Panc1 (cell line): ENCODE measurements at regions not wholly inside any gene's neighbourhood (a gene's known extent, or its start where the extent isn't known, plus 50 kb on each side); places are given as distances from the start of the nearest gene placed in this dataset.

Experiments used
- ATAC-seq: fragments of 200-7000 bp; cut with Tn5 transposase; 2 replicates; pipeline ENCODE4 v1.9.1; 2020; ENCODE audit warnings: mild to moderate bottlenecking, moderate library complexity
- BruUV-seq: library from RNA; stranded (reverse); fragments of 400-500 nt; replicated peaks from 2 replicates; lab custom pipeline; 2021; lab: Mats Ljungman, UMichigan
- CTCF ChIA-PET: fragments of 300-600 bp; sonication (Branson Sonifier 250); formaldehyde crosslinking; loops from one replicate; lab custom pipeline; 2022; ENCODE audit warnings: antibody characterized with exemption; lab: Charles Lee
- POLR2A ChIA-PET: fragments of 300-600 bp; sonication (Branson Sonifier 250); formaldehyde crosslinking; loops from one replicate; lab custom pipeline; 2022; ENCODE audit warnings: antibody characterized with exemption; lab: Charles Lee
- DNase-seq: peaks from one replicate; pipeline ENCODE4 v3.0.0-alpha.2; 2010; ENCODE audit warnings: low read depth, low spot score
- H3K27ac ChIP-seq: 2 replicates; pipeline ENCODE4 v1.5.1; 2011; ENCODE audit warnings: mild to moderate bottlenecking, low read length, inconsistent platforms
- H3K27me3 ChIP-seq: fragments of 200-500 bp; sonication (Bioruptor generic); 2 replicates; pipeline ENCODE4 v1.6.0; 2014; ENCODE audit warnings: low read length, inconsistent platforms; ENCODE audit not compliant: control insufficient read depth, insufficient read depth
- H3K36me3 ChIP-seq: fragments of 200-500 bp; sonication (Bioruptor generic); 2 replicates; pipeline ENCODE4 v1.5.1; 2014; ENCODE audit warnings: inconsistent platforms, mild to moderate bottlenecking, low read length, moderate library complexity; ENCODE audit not compliant: control insufficient read depth, insufficient read depth
- H3K4me1 ChIP-seq: 2 replicates; pipeline ENCODE4 v1.5.1; 2011; ENCODE audit warnings: inconsistent platforms, mild to moderate bottlenecking, low read length, moderate library complexity; ENCODE audit not compliant: control insufficient read depth, insufficient read depth
- H3K4me3 ChIP-seq, 2 experiments: 2 replicates each; pipeline ENCODE4 v1.5.1; 2011 to 2012; ENCODE audit warnings: low read depth in 2 of 2, low read length in 2 of 2, mild to moderate bottlenecking in 2 of 2, inconsistent platforms in 1 of 2, moderate library complexity in 1 of 2
- H3K9me3 ChIP-seq: fragments of 200-500 bp; sonication (Bioruptor generic); 2 replicates; pipeline ENCODE4 v1.5.1; 2014; ENCODE audit warnings: low read depth, mild to moderate bottlenecking, inconsistent platforms, low read length, moderate library complexity; ENCODE audit not compliant: control insufficient read depth, insufficient read depth
- CTCF ChIP-seq: fragments of 450-650 bp; IDR thresholded peaks from 2 replicates; pipeline ENCODE4 v1.5.1; 2017; ENCODE audit warnings: mild to moderate bottlenecking
- POLR2AphosphoS5 ChIP-seq: IDR thresholded peaks from 2 replicates; pipeline ENCODE4 v1.6.1; 2012; ENCODE audit warnings: mild to moderate bottlenecking, low read depth, low read length, moderate library complexity
- REST ChIP-seq, 2 experiments: IDR thresholded peaks; 2 replicates each; pipeline ENCODE4 v1.6.1; 2011 to 2012; ENCODE audit warnings: low read depth in 2 of 2, control low read depth in 1 of 2, low read length in 1 of 2, mild to moderate bottlenecking in 1 of 2, moderate library complexity in 1 of 2; ENCODE audit not compliant: insufficient read depth in 1 of 2
- SIN3A ChIP-seq: IDR thresholded peaks from 2 replicates; pipeline ENCODE4 v1.6.1; 2012; ENCODE audit warnings: low read depth, mild to moderate bottlenecking, low read length, moderate library complexity, borderline replicate concordance; ENCODE audit not compliant: insufficient read depth
- TCF7L2 ChIP-seq: IDR thresholded peaks from 2 replicates; pipeline ENCODE4 v1.6.1; 2011; ENCODE audit warnings: mild to moderate bottlenecking, low read depth, low read length, inconsistent platforms
- in situ Hi-C: cut with HindIII; loops from 2 replicates; pipeline ENCODE4 v1.10.0; 2016; ENCODE audit warnings: low sequenced_read_pairs, low pct_unique_long_range_greater_than_20kb
- intact Hi-C: fragments of 100-400 bp; cut with micrococcal nuclease; formaldehyde crosslinking; loops from one replicate; pipeline ENCODE4 v1.10.0; 2022; ENCODE audit not compliant: unreplicated experiment

DNA sequence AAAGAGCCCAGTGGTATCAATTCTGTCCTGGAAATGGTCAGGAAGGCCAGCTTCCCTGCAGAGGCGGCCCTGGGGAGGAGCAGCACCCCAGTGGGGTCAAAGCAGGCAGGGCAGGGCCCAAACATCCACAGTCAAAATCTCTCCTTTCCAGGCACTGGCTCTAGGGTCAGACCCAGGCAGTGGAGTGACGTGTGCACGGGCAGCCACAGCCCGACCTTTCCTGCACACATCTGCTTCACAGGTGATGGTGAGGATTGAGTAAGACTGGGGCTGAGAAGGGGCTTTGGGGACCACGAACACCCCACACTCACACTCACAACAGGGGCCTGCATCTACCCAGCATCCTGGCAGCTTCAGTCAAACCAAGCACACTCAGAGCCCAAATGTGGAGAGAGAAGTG is 97.8 kb upstream of the GLI2 start:
- BruUV-seq = no TSS peak
- in situ Hi-C loops (no loop called here), intact Hi-C loops (no loop called here)
- no peak for DNase-seq
- Histone ChIP-seq H3K4me1 (no peaks in the 10 kb centered on the region), H3K36me3 (no peaks in the 10 kb centered on the region), H3K27me3 (peaks cover 7% of the 10 kb centered on the region), H3K9me3 (no peaks in the 10 kb centered on the region), H3K27ac (no peak overlapping the region), H3K4me3 (no peak overlapping the region)
- TF ChIP-seq POLR2AphosphoS5 (no peak), TCF7L2 (no peak)
- ChIA-PET POLR2A (interaction anchor here (0.6 kb wide), 1 partner anchor 517 kb away, joined by 3 read pairs; no protein-coding TSS in a partner anchor), CTCF (interaction anchor here (0.6 kb wide), 1 partner anchor 568 kb away, joined by 3 read pairs; no protein-coding TSS in a partner anchor)
- ATAC-seq = no peak

DNA sequence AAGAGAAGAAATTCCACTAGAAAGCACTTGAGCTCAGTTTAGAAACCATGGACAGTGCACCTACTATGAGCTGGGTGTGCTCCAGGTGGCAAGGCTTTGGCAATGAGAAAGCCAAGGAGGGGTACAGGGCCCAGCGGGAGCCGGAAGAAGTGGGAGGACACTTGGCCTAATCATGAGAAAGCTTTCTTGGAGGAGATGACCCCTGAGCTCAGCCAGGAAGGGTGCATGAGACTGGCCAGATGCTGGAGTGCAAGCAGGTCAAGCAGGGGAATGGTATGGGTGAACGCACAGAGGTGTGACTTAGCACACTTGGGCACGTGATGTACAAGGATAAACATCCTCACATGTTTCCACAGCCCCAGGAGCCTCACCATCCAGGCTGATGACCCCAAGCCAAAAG is 97.2 kb upstream of the GLI2 start:
- no peak for TF ChIP-seq SIN3A
- no peak for TF ChIP-seq REST (IDR thresholded peaks at IDR 0.05; ENCODE audit: insufficient read depth in 1 of 2, low read depth in 2 of 2, low read length in 1 of 2)
- no peak for TF ChIP-seq TCF7L2
- TF ChIP-seq POLR2AphosphoS5 = no peak
- TF ChIP-seq CTCF = no peak
- Histone ChIP-seq H3K4me1 (no peaks in the 10 kb centered on the region), H3K27ac (no peak overlapping the region), H3K27me3 (peaks cover 7% of the 10 kb centered on the region), H3K4me3 (no peak overlapping the region), H3K36me3 (no peaks in the 10 kb centered on the region), H3K9me3 (no peaks in the 10 kb centered on the region)
- ATAC-seq (no peak), DNase-seq (no peak)
- POLR2A ChIA-PET = interaction anchor here (0.6 kb wide), 1 partner anchor 517 kb away, joined by 3 read pairs; no protein-coding TSS in a partner anchor
- intact Hi-C loops (no loop called here), in situ Hi-C loops (no loop called here)
- BruUV-seq = no TSS peak
- CTCF ChIA-PET = interaction anchor here (0.6 kb wide), 1 partner anchor 567 kb away, joined by 3 read pairs; no protein-coding TSS in a partner anchor

- ChIA-PET POLR2A (no interaction called here), CTCF (no interaction called here)
- Histone ChIP-seq H3K4me1 (no peaks in the 10 kb centered on the region), H3K9me3 (no peaks in the 10 kb centered on the region), H3K4me3 (no peak overlapping the region), H3K36me3 (no peaks in the 10 kb centered on the region), H3K27me3 (peaks cover 4% of the 10 kb centered on the region; the same call in 1 of the 2 replicates), H3K27ac (no peak overlapping the region)
- DNase-seq (no peak), ATAC-seq (no peak)
- no peak for TF ChIP-seq POLR2AphosphoS5
- TF ChIP-seq SIN3A = no peak
- TF ChIP-seq CTCF = no peak
- no peak for TF ChIP-seq REST (IDR thresholded peaks at IDR 0.05; ENCODE audit: insufficient read depth in 1 of 2, low read depth in 2 of 2, low read length in 1 of 2)
- TF ChIP-seq TCF7L2 = no peak
- in situ Hi-C loops (no loop called here), intact Hi-C loops (no loop called here)
- BruUV-seq = no TSS peak
Measured at GRCh38 chr2:120641366-120641771, 94.3 kb upstream of the GLI2 start.
